ENCODE measurements at regions not wholly inside any gene's neighbourhood (a gene's known extent, or its start where the extent isn't known, plus 50 kb on each side); places are given as distances from the start of the nearest gene placed in this dataset.

- H3K27me3 ChIP-seq, result peaks cover 0 to 8% of the 10 kb centered on the region in 2 donors
- peaks cover 0 to 12% (median 0%) of the 10 kb centered on the region in 3 donors for H3K9me3 ChIP-seq
- H3K4me1 ChIP-seq, result no peaks in the 10 kb centered on the region
- H3K27ac ChIP-seq, result no peak overlapping the region
- no peak overlapping the region for H3K4me3 ChIP-seq
- intact Hi-C loops (cut with DNase I; ENCODE audit: low total_unique reads), result no loop called here
- DNase-seq, result no peak
- H3K36me3 ChIP-seq, result no peaks in the 10 kb centered on the region
- TF ChIP-seq CTCF (IDR thresholded peaks at IDR 0.05), result no peak
Measured at GRCh38 chr3:13766128-13766527, 113.7 kb downstream of the WNT7A start.

GRCh38 chr3:13764161-13764560, 115.7 kb downstream of the WNT7A start:
- Histone ChIP-seq H3K27ac (no peak overlapping the region), H3K36me3 (no peaks in the 10 kb centered on the region), H3K4me3 (no peak overlapping the region), H3K4me1 (no peaks in the 10 kb centered on the region), H3K27me3 (peaks cover 0 to 8% of the 10 kb centered on the region in 2 donors), H3K9me3 (peaks cover 0 to 12% (median 0%) of the 10 kb centered on the region in 3 donors)
- no peak for DNase-seq
- intact Hi-C loops (cut with DNase I; ENCODE audit: low total_unique reads), result no loop called here
- TF ChIP-seq CTCF (IDR thresholded peaks at IDR 0.05), result no peak

GRCh38 chr3:13762906-13763305, 117.0 kb downstream of the WNT7A start:
- no peak for DNase-seq
- no peak for TF ChIP-seq CTCF (IDR thresholded peaks at IDR 0.05)
- H3K4me1 ChIP-seq, result no peaks in the 10 kb centered on the region
- H3K27me3 ChIP-seq, result peaks cover 0 to 2% of the 10 kb centered on the region in 2 donors
- H3K36me3 ChIP-seq, result no peaks in the 10 kb centered on the region
- no peak overlapping the region for H3K27ac ChIP-seq
- intact Hi-C loops (cut with DNase I; ENCODE audit: low total_unique reads), result no loop called here
- H3K4me3 ChIP-seq, result no peak overlapping the region
- H3K9me3 ChIP-seq, result peaks cover 0 to 12% (median 0%) of the 10 kb centered on the region in 3 donors

GRCh38 chr3:13750731-13751130, 129.1 kb downstream of the WNT7A start:
- intact Hi-C loops (cut with DNase I; ENCODE audit: low total_unique reads), result no loop called here
- Histone ChIP-seq H3K36me3 (no peaks in the 10 kb centered on the region), H3K4me3 (no peak overlapping the region), H3K27me3 (peaks cover 0 to 12% of the 10 kb centered on the region in 2 donors), H3K9me3 (peaks cover 0 to 5% (median 0%) of the 10 kb centered on the region in 3 donors), H3K4me1 (no peaks in the 10 kb centered on the region), H3K27ac (no peak overlapping the region)
- no peak for DNase-seq
- no peak for TF ChIP-seq CTCF (IDR thresholded peaks at IDR 0.05)

- Histone ChIP-seq H3K27me3 (peaks cover 0 to 15% of the 10 kb centered on the region in 2 donors), H3K27ac (no peak overlapping the region), H3K9me3 (peaks cover 0 to under 1% (median 0%) of the 10 kb centered on the region in 3 donors), H3K36me3 (no peaks in the 10 kb centered on the region), H3K4me3 (no peak overlapping the region), H3K4me1 (no peaks in the 10 kb centered on the region)
- TF ChIP-seq CTCF (IDR thresholded peaks at IDR 0.05), result no peak
- DNase-seq, result no peak
- intact Hi-C loops (cut with DNase I; ENCODE audit: low total_unique reads), result no loop called here
Measured at GRCh38 chr3:13750215-13750614, 129.7 kb downstream of the WNT7A start.

Data from tibial artery (tissue), 4 donors.